HEK293 (cell line): ENCODE measurements at regions not wholly inside any gene's neighbourhood (a gene's known extent, or its start where the extent isn't known, plus 50 kb on each side); places are given as distances from the start of the nearest gene placed in this dataset.

Experiments used
- CTCF ChIA-PET: fragments of 350-600 bp; formaldehyde crosslinking; extraction: SDS; loops from one replicate; lab custom pipeline; 2021; ENCODE audit warnings: antibody characterized with exemption; lab: Yijun Ruan, JAX
- POLR2A ChIA-PET: fragments of 300-600 bp; formaldehyde crosslinking; extraction: SDS; loops from one replicate; lab custom pipeline; 2020; ENCODE audit warnings: antibody characterized with exemption, inconsistent platforms; lab: Yijun Ruan, JAX
- H3K27ac ChIP-seq: fragments of 200-500 bp; sonication (Bioruptor generic); 2 replicates; pipeline ENCODE4 v1.5.1; 2014; ENCODE audit warnings: low read depth, low read length, control low read depth, inconsistent platforms; ENCODE audit errors: extremely low read depth
- H3K36me3 ChIP-seq, 2 experiments: fragments of 200-500 bp in 1 of 2; sonication (Bioruptor generic) in 1 of 2; 1 replicate in 1 of 2; 2 replicates in 1 of 2; pipeline ENCODE4 v1.5.1; 2014 to 2017; ENCODE audit warnings: inconsistent platforms in 2 of 2, low read length in 2 of 2; ENCODE audit not compliant: control insufficient read depth in 2 of 2, insufficient read depth in 1 of 2
- H3K4me1 ChIP-seq: fragments of 200-500 bp; sonication (Bioruptor generic); 2 replicates; pipeline ENCODE4 v1.5.1; 2014; ENCODE audit warnings: mild to moderate bottlenecking, low read length, inconsistent platforms; ENCODE audit not compliant: control insufficient read depth, insufficient read depth
- H3K4me3 ChIP-seq: 2 replicates; pipeline ENCODE4 v1.5.1; 2011; ENCODE audit warnings: low read depth, mild to moderate bottlenecking, control low read depth, low read length, moderate library complexity
- H3K9me3 ChIP-seq: fragments of 200-500 bp; sonication (Bioruptor generic); 2 replicates; pipeline ENCODE4 v1.5.1; 2014; ENCODE audit warnings: low read depth, low read length, inconsistent platforms; ENCODE audit not compliant: control insufficient read depth, insufficient read depth
- AEBP2 ChIP-seq: fragments of 450-650 bp; formaldehyde crosslinking; IDR thresholded peaks from 2 replicates; pipeline ENCODE4 v1.5.1; 2016; ENCODE audit warnings: missing biosample characterization, missing genetic modification characterization, borderline replicate concordance
- IKZF3 ChIP-seq: fragments of 450-650 bp; IDR thresholded peaks from 2 replicates; pipeline ENCODE4 v1.5.0; 2018; ENCODE audit warnings: missing biosample characterization, mild to moderate bottlenecking, missing genetic modification characterization, moderate library complexity
- PRDM1 ChIP-seq: fragments of 450-650 bp; formaldehyde crosslinking; IDR thresholded peaks from 2 replicates; pipeline ENCODE4; 2016; ENCODE audit warnings: missing biosample characterization, missing genetic modification characterization
- SP3 ChIP-seq: fragments of 450-650 bp; formaldehyde crosslinking; IDR thresholded peaks from 2 replicates; pipeline ENCODE4 v1.5.1; 2016; ENCODE audit warnings: missing biosample characterization, missing genetic modification characterization
- SP7 ChIP-seq: fragments of 450-650 bp; formaldehyde crosslinking; IDR thresholded peaks from 2 replicates; pipeline ENCODE4 v1.5.1; 2016; ENCODE audit warnings: missing biosample characterization, missing genetic modification characterization
- ZBTB17 ChIP-seq: fragments of 450-650 bp; formaldehyde crosslinking; IDR thresholded peaks from 2 replicates; pipeline ENCODE4 v1.5.1; 2016; ENCODE audit warnings: missing biosample characterization, missing genetic modification characterization
- ZFP69B ChIP-seq: fragments of 450-650 bp; formaldehyde crosslinking; IDR thresholded peaks from 2 replicates; pipeline ENCODE4 v1.5.1; 2016; ENCODE audit warnings: missing biosample characterization, missing genetic modification characterization
- ZNF132 ChIP-seq: fragments of 450-650 bp; formaldehyde crosslinking; IDR thresholded peaks from 2 replicates; pipeline ENCODE4 v1.5.1; 2017; ENCODE audit warnings: missing biosample characterization, missing genetic modification characterization, borderline replicate concordance
- ZNF23 ChIP-seq: fragments of 450-650 bp; formaldehyde crosslinking; IDR thresholded peaks from 2 replicates; pipeline ENCODE4 v1.5.1; 2016; ENCODE audit warnings: missing biosample characterization, missing genetic modification characterization, borderline replicate concordance
- ZNF292 ChIP-seq: fragments of 450-650 bp; formaldehyde crosslinking; IDR thresholded peaks from 2 replicates; pipeline ENCODE4 v1.5.1; 2016; ENCODE audit warnings: low read depth, missing biosample characterization, missing genetic modification characterization, borderline replicate concordance
- ZNF311 ChIP-seq: fragments of 450-650 bp; formaldehyde crosslinking; IDR thresholded peaks from 2 replicates; pipeline ENCODE4 v1.5.1; 2017; ENCODE audit warnings: missing biosample characterization, missing genetic modification characterization, borderline replicate concordance
- ZNF416 ChIP-seq: fragments of 450-650 bp; formaldehyde crosslinking; IDR thresholded peaks from 2 replicates; pipeline ENCODE4 v1.5.1; 2016; ENCODE audit warnings: missing biosample characterization, missing genetic modification characterization
- ZNF513 ChIP-seq: fragments of 450-650 bp; IDR thresholded peaks from 2 replicates; pipeline ENCODE4 v1.5.1; 2018; ENCODE audit warnings: missing biosample characterization, missing genetic modification characterization
- ZNF654 ChIP-seq: fragments of 450-650 bp; formaldehyde crosslinking; IDR thresholded peaks from 2 replicates; pipeline ENCODE4 v1.5.1; 2016; ENCODE audit warnings: low read depth, missing biosample characterization, missing genetic modification characterization
- ZNF660 ChIP-seq: fragments of 450-650 bp; IDR thresholded peaks from 2 replicates; pipeline ENCODE4 v1.5.1; 2018; ENCODE audit warnings: missing biosample characterization, mild to moderate bottlenecking, missing genetic modification characterization
- ZNF776 ChIP-seq: fragments of 450-650 bp; formaldehyde crosslinking; IDR thresholded peaks from 2 replicates; pipeline ENCODE4 v1.5.0; 2017; ENCODE audit warnings: missing biosample characterization, missing genetic modification characterization, borderline replicate concordance
- ZNF843 ChIP-seq: fragments of 450-650 bp; formaldehyde crosslinking; IDR thresholded peaks from 2 replicates; pipeline ENCODE4 v1.5.1; 2016; ENCODE audit warnings: missing biosample characterization, missing genetic modification characterization
- TF ChIP-seq, protein P1 (sequence below): fragments of 450-650 bp; formaldehyde crosslinking; optimal IDR thresholded peaks from 2 replicates; pipeline ENCODE3; 2016; ENCODE audit warnings: missing biosample characterization, mild to moderate bottlenecking, missing genetic modification characterization
- TF ChIP-seq, protein P2 (sequence below): fragments of 450-650 bp; formaldehyde crosslinking; IDR thresholded peaks from 2 replicates; pipeline ENCODE4 v1.5.1; 2016; ENCODE audit warnings: missing biosample characterization, missing genetic modification characterization

DNA sequence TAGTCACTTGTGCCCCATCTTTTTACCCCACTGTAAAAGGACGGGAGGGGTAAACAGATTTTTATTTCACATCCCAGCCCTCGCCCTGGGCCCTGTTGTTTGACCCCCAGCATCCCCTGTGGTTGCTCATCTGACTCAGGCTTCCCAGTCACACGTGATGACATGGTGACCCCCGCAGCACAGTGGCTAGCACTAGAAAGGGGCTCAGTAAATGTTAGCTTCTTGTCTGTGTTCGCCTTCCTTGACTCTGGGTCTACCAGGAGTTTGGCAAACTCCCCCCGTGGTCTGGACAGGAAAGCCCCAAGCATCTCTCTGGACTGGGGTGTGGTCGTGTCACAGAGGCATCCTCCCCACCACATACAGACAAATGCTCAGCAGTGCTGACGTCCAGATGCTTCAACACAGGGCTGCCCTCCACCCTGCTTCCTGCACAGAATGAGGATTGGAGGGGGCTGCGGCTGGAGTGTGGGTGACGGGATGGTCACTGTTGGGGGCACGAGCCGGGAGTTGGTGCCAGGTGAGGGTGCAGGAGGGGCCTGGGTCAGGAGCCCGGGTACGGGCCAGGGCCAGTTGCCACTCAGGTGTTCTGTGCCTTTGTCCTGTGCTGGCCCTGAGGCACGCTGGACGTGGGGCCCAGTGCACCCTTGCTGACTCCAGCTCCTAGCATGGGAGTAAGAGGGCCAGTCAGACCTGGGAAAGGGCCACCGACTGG, 69.1 kb downstream of the METRNL start:
- CTCF ChIA-PET, result no interaction called here
- POLR2A ChIA-PET, result no interaction called here
- no peaks in the 10 kb centered on the region for H3K9me3 ChIP-seq
- TF ChIP-seq ZNF132 (tag by site-specific recombination), result no peak
- TF ChIP-seq, protein P1, sequence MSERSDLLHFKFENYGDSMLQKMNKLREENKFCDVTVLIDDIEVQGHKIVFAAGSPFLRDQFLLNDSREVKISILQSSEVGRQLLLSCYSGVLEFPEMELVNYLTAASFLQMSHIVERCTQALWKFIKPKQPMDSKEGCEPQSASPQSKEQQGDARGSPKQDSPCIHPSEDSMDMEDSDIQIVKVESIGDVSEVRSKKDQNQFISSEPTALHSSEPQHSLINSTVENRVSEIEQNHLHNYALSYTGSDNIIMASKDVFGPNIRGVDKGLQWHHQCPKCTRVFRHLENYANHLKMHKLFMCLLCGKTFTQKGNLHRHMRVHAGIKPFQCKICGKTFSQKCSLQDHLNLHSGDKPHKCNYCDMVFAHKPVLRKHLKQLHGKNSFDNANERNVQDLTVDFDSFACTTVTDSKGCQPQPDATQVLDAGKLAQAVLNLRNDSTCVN (tag by site-specific recombination), result no peak
- TF ChIP-seq ZNF513 (tag by site-specific recombination), result no peak
- no peaks in the 10 kb centered on the region for H3K36me3 ChIP-seq
- H3K4me1 ChIP-seq, result no peaks in the 10 kb centered on the region
- H3K27ac ChIP-seq, result no peak overlapping the region
- no peak overlapping the region for H3K4me3 ChIP-seq

DNA sequence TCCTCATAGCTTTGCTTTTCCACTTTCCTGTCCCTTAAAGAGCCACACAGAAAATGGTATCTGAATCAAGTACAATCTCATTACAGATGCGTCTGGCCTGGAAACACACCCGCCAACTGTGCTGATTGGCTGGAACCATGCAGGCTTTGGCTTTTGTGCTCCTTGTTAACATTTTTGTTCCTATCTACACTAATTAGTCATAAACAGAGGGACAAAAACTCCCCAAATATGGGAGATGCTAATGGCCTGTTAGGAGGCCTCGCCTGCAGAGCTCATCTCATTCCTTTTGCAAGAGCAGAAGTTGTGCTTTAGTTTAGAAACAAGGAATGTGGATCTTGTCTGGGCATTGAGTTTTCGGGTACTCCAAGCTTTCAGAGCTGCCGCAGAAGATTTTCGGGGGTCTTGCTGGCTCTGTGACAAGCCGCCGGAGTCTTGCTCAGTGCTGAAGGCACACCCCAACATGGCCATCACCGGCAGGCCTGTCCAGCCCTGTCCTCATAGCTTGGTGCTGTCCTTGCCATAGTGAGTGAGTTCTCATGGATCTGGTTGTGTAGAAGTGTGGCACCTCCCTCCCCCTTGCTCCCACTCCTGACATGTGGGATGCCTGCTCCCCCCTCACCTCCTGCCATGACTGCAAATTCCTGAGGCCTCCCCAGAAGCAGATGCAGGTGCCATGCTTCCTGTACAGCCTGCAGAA, 69.8 kb downstream of the METRNL start:
- no peak for TF ChIP-seq SP3 (tag by site-specific recombination)
- TF ChIP-seq ZNF660 (tag by site-specific recombination), result no peak
- no peak for TF ChIP-seq ZFP69B (tag by site-specific recombination)
- no peak for TF ChIP-seq SP7 (tag by site-specific recombination)
- no peak for TF ChIP-seq ZNF416 (tag by site-specific recombination)
- no peak for TF ChIP-seq ZNF843 (tag by site-specific recombination)
- no peak for TF ChIP-seq ZNF776 (tag by site-specific recombination)
- TF ChIP-seq ZNF23 (tag by site-specific recombination), result no peak
- TF ChIP-seq, protein P2, sequence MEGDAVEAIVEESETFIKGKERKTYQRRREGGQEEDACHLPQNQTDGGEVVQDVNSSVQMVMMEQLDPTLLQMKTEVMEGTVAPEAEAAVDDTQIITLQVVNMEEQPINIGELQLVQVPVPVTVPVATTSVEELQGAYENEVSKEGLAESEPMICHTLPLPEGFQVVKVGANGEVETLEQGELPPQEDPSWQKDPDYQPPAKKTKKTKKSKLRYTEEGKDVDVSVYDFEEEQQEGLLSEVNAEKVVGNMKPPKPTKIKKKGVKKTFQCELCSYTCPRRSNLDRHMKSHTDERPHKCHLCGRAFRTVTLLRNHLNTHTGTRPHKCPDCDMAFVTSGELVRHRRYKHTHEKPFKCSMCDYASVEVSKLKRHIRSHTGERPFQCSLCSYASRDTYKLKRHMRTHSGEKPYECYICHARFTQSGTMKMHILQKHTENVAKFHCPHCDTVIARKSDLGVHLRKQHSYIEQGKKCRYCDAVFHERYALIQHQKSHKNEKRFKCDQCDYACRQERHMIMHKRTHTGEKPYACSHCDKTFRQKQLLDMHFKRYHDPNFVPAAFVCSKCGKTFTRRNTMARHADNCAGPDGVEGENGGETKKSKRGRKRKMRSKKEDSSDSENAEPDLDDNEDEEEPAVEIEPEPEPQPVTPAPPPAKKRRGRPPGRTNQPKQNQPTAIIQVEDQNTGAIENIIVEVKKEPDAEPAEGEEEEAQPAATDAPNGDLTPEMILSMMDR, result no peak
- no peak for TF ChIP-seq ZNF292 (tag by site-specific recombination)
- no peak for TF ChIP-seq IKZF3 (tag by site-specific recombination)
- TF ChIP-seq PRDM1 (tag by site-specific recombination), result no peak
- no peak for TF ChIP-seq ZNF654
- no peak for TF ChIP-seq ZBTB17 (tag by site-specific recombination)
- no peak for TF ChIP-seq AEBP2 (tag by site-specific recombination)
- TF ChIP-seq ZNF311, result no peak
- POLR2A ChIA-PET, result no interaction called here
- CTCF ChIA-PET, result no interaction called here
- Histone ChIP-seq H3K36me3 (no peaks in the 10 kb centered on the region), H3K9me3 (no peaks in the 10 kb centered on the region), H3K4me3 (no peak overlapping the region), H3K4me1 (no peaks in the 10 kb centered on the region), H3K27ac (no peak overlapping the region)
